Adipocyte (in vitro differentiated cells): ENCODE measurements at regions not wholly inside any gene's neighbourhood (a gene's known extent, or its start where the extent isn't known, plus 50 kb on each side); places are given as distances from the start of the nearest gene placed in this dataset.

Experiments
- DNase-seq: peaks from one replicate; pipeline ENCODE4 v3.0.0-alpha.2; 2015; ENCODE audit warnings: low read depth
- H3K27me3 ChIP-seq: replicated peaks from 2 replicates; pipeline ENCODE4 v1.7.0; 2013; ENCODE audit warnings: mild to moderate bottlenecking, low read length, moderate library complexity; ENCODE audit not compliant: control insufficient read depth, insufficient read depth
- H3K36me3 ChIP-seq: 2 replicates; pipeline ENCODE4 v1.7.0; 2013; ENCODE audit warnings: low read length, mild to moderate bottlenecking, moderate library complexity; ENCODE audit not compliant: control insufficient read depth, insufficient read depth, severe bottlenecking
- H3K4me1 ChIP-seq: 2 replicates; pipeline ENCODE4 v1.7.0; 2013; ENCODE audit warnings: mild to moderate bottlenecking, low read length, moderate library complexity; ENCODE audit not compliant: control insufficient read depth, insufficient read depth
- H3K4me3 ChIP-seq: 2 replicates; pipeline ENCODE4 v1.7.0; 2013; ENCODE audit warnings: mild to moderate bottlenecking, low read length, moderate library complexity
- H3K9ac ChIP-seq: 2 replicates; pipeline ENCODE4 v1.7.0; 2013; ENCODE audit warnings: mild to moderate bottlenecking, low read length, moderate library complexity
- H3K9me3 ChIP-seq: 2 replicates; pipeline ENCODE4 v1.7.0; 2013; ENCODE audit warnings: mild to moderate bottlenecking, low read length, moderate library complexity; ENCODE audit not compliant: control insufficient read depth

DNA sequence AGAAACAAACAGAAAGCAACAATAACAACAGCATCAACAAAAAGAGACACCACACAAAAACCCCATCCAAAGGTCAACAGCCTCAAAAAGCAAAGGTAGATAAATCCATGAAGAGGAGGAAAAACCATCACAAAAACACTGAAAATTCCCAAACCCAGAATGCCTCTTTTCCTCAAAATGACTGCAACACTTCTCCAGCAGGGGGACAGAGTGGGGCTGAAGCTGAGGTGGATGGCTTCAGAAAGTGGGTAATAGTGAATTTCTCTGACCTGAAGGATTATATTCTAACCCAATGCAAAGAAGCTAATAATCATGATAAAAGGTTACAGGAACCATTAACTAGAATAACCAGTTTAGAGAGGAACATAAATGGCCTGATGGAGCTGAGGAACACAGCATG is 888.2 kb downstream of the RAB28 start:
- no peaks in the 10 kb centered on the region for H3K27me3 ChIP-seq
- H3K9ac ChIP-seq, result no peak overlapping the region
- no peak for DNase-seq
- no peak overlapping the region for H3K4me3 ChIP-seq
- peaks cover 4% of the 10 kb centered on the region for H3K9me3 ChIP-seq
- H3K36me3 ChIP-seq, result no peaks in the 10 kb centered on the region
- no peaks in the 10 kb centered on the region for H3K4me1 ChIP-seq

DNA sequence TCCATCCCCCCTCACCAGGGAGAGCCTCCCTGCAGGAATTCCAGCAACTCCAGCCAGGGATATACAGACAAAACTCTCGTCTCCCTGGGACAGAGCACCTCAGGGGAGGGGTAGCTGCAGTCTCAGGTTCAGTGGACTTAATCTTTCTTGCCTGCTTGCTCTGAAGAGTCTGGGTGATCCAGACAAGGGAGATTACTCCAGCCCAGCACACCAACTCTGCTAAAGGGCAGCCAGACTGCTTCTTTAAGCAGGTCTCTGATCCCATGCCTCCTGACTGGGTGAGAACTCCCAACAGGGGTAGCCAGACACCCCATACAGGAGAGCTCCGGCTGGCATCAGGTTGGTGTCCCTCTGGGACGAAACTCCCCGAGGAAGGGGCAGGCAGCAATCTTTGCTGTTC is 888.7 kb downstream of the RAB28 start:
- Histone ChIP-seq H3K4me1 (no peaks in the 10 kb centered on the region), H3K9ac (no peak overlapping the region), H3K36me3 (no peaks in the 10 kb centered on the region), H3K4me3 (no peak overlapping the region), H3K27me3 (no peaks in the 10 kb centered on the region), H3K9me3 (peaks cover 4% of the 10 kb centered on the region)
- DNase-seq, result no peak

DNA sequence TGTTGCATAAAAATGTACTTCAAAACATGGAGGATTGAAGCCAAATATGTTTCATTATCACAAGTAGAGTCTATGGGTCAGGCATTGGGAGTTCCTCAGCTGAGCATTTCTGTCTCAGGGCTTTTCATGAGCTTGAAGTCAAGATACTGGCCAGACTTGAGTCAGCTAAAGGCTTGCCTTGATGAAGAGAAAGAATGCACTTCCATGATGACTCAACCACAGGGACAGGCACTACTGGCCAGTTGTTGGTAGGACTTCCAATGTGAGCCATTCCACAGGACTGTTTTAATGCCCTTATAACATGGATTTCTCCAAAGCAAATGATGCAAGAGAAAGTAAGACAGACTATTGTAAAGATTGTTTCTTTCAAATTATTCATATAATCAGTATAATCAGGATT is 895.6 kb downstream of the RAB28 start:
- Histone ChIP-seq H3K4me3 (no peak overlapping the region), H3K36me3 (no peaks in the 10 kb centered on the region), H3K4me1 (no peaks in the 10 kb centered on the region), H3K27me3 (no peaks in the 10 kb centered on the region), H3K9me3 (no peaks in the 10 kb centered on the region), H3K9ac (no peak overlapping the region)
- no peak for DNase-seq

DNA sequence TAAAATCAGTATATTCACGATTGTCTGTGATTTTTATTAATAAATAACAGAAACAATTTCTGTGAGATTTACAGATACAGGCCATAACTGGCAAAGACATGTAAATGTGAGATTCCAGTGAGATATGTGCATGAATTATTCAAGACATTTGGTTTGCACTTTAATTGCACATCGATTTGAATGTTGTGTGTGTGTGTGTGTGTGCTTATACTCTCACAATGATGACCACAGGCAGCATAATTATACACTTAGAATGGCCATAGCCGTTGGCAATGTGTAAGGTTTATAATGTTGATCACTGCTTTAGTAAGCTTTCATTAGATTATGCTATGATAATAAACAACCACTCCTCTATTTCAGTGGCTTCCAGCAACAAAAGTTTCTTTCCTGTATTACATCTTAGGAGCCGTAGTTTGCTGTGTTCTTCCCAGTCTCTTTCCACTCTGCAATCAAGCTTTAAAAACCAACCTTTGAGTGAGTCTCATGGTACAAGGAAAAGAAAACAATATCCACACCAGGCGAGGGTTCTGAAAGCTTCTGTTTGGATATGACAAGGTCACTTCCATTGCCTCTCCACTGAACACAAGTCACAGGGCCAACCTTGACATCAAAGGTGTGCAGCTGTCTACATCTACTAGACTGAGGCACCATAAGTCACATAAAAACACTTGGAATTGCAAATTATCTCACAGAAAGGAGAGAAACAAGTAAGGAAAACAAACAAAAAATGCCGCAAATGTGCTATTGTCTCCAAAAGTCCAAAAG is 897.7 kb downstream of the RAB28 start:
- no peaks in the 10 kb centered on the region for H3K27me3 ChIP-seq
- DNase-seq, result no peak
- H3K9me3 ChIP-seq, result no peaks in the 10 kb centered on the region
- no peaks in the 10 kb centered on the region for H3K4me1 ChIP-seq
- no peaks in the 10 kb centered on the region for H3K36me3 ChIP-seq
- no peak overlapping the region for H3K9ac ChIP-seq
- H3K4me3 ChIP-seq, result no peak overlapping the region

DNA sequence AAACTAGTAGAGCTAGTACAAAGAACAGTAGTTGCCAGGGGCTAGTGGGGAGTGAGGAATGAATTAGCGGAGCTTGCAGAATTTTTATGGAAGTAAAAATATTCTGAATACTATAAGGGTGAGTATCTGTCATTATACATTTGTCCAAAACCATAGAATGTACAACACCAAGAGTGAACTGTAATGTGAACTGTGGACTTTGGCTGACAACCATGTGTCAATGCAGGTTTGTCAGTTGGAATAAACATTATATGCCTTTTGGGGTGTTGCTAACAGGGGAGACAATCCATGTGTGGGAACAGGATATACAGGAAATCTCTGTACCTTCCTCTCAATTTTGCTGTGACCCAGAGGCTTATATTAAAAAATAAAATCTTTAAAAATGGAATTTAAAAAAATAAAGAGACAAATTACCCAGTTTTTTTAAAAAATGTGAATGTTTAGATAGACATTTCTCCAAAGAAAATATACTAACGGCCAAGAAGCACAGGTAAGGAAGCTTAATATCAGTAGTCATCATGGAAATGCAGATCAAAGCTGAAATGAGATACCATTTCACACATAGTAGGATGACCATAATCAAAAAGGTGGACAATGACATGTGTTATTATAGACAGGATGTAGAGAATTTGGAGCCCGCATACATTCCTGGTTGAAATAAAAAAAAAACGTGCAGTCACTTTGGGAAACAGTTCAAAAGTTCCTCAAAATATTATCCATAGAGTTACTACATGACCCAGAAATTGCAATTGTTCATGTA is 899.8 kb downstream of the RAB28 start:
- H3K27me3 ChIP-seq, result no peaks in the 10 kb centered on the region
- H3K36me3 ChIP-seq, result no peaks in the 10 kb centered on the region
- DNase-seq, result no peak
- H3K4me1 ChIP-seq, result peaks cover 4% of the 10 kb centered on the region
- no peak overlapping the region for H3K4me3 ChIP-seq
- no peaks in the 10 kb centered on the region for H3K9me3 ChIP-seq
- H3K9ac ChIP-seq, result no peak overlapping the region

DNA sequence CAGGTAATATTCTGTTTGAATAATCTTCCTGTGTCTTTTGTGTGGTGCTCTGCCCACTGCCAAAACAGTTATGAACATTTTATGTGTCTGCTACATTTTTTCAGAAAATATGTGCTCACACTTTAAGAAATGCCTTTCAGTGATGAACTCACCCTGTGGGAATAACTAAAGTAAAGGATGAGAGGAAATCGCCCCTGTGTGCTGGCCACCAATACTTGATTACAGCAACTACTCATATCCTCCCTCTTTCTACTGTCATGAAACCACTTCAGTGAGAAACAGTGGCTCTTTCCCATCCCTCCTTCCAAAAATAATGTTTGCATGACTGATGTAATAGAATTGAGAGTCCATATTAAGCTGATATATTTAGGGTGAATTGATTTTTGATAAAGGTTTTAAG is 900.9 kb downstream of the RAB28 start:
- no peak overlapping the region for H3K9ac ChIP-seq

DNA sequence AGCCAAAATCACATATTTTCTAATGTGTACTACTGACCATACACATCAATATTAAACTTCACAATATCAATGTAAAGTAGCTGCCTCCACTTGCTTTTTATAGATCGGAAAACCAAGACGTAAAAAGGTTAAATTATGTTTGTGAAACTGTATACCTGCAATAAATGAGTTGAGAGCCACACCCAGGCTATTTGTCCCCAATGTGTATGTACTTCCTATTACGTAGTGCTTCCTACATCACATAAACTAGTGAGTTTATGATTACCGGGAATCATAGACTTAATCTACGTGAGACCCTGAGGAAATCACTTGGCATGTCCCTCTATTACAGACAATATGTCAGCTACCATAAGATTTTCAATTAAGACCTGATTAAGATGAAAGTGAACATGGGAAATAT is 903.4 kb downstream of the RAB28 start:
- H3K4me1 ChIP-seq, result peaks cover 14% of the 10 kb centered on the region
- no peak overlapping the region for H3K4me3 ChIP-seq
- DNase-seq, result no peak
- no peaks in the 10 kb centered on the region for H3K27me3 ChIP-seq
- H3K36me3 ChIP-seq, result no peaks in the 10 kb centered on the region
- no peak overlapping the region for H3K9ac ChIP-seq
- H3K9me3 ChIP-seq, result no peaks in the 10 kb centered on the region

More for the DNA sequence above, 900.9 kb downstream of the RAB28 start:
- H3K36me3 ChIP-seq, result no peaks in the 10 kb centered on the region
- no peak overlapping the region for H3K4me3 ChIP-seq
- no peak for DNase-seq
- no peaks in the 10 kb centered on the region for H3K9me3 ChIP-seq
- peaks cover 14% of the 10 kb centered on the region for H3K4me1 ChIP-seq
- H3K27me3 ChIP-seq, result no peaks in the 10 kb centered on the region

DNA sequence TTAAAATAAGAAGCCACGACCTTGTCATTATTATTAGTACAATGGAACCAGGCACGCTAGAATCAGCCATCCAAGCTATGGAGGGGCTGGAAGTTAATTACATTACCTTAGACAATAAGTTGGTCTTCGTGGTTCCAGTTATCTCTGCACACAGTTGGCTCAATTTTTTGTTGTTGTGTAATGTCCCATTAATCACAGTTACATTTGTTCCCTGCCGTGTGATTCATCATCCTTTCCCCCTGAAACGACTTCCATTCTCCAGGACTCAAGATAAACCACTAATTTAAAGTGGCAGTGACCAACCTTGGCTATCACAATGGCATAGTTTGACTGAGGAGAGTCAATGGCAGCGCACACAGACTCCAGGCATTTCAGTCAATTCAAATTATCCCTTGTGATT is 905.0 kb downstream of the RAB28 start:
- H3K4me1 ChIP-seq, result peaks cover 14% of the 10 kb centered on the region
- H3K36me3 ChIP-seq, result no peaks in the 10 kb centered on the region
- H3K27me3 ChIP-seq, result no peaks in the 10 kb centered on the region
- H3K9ac ChIP-seq, result no peak overlapping the region
- H3K9me3 ChIP-seq, result no peaks in the 10 kb centered on the region
- no peak overlapping the region for H3K4me3 ChIP-seq
- no peak for DNase-seq

DNA sequence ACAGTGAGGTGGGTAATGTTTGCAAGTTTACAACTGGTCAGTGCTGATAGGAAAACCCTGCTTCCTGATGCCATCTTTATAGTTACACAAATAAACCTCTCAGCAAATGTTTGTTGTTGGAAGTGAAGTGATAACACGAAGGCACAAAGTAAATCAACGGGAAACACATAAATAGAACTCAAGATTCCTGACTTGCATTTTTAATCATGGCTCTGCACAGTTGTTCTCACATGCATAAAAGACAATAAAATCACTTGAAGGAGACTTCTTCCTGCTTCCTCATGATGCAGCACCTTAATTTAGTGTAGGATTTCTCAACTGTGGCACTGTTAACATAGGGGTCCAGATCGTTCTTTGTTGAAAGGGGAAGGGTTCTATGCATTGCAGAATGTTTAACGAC is 907.7 kb downstream of the RAB28 start:
- peaks cover 14% of the 10 kb centered on the region for H3K4me1 ChIP-seq
- H3K36me3 ChIP-seq, result no peaks in the 10 kb centered on the region
- H3K27me3 ChIP-seq, result no peaks in the 10 kb centered on the region
- no peaks in the 10 kb centered on the region for H3K9me3 ChIP-seq
- H3K9ac ChIP-seq, result no peak overlapping the region
- DNase-seq, result no peak
- H3K4me3 ChIP-seq, result no peak overlapping the region

DNA sequence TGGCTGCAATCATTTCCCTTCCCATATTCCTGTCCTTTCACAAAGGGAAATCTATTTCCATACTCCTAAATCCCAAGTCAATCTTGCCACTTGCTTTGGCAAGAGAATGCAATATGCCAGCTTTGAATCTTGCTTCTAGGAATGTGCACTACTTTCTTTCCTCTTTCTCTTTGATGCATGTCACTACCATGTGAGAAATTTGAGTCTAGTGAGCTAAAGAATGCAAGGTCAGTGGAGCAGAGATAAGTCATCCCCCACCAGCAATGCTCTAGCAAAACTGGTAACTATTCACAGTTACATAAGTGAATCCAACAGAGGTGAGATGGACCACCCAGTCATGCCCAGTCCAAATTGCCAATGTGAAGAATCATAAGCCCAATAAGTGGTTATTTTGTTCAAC is 910.4 kb downstream of the RAB28 start:
- DNase-seq, result no peak
- Histone ChIP-seq H3K27me3 (no peaks in the 10 kb centered on the region), H3K36me3 (no peaks in the 10 kb centered on the region), H3K4me3 (no peak overlapping the region), H3K9ac (no peak overlapping the region), H3K4me1 (peaks cover 4% of the 10 kb centered on the region), H3K9me3 (no peaks in the 10 kb centered on the region)

DNA sequence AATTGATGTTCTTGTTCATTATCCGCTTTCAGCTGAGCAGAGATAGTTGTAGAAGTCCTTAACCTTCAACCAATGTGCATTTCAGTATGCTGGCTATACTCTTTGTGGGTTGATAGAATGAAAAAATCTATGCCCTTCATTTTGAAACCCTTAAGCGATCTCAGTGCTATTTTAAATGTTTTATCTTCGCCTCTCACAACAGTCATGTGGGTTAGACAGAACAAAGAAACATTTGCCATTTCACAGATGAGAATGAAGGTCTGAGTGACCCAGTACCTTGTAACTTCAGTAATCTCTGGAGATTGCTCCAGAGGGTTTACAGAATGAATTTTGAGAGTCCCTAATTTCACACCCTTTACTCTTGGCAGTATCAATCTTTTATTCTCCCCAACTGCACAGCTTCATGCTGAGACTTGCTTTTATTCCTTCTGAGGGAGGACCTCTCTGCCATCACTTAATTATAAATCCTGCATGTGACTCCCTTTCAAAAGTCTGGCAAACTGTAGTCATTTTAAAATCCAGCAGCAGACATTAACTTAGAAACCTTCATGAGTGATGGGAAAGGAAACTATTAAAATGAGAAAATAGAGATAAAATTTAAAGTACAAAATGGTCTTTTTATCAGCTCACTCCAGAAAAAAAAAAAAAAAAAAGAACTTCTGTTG is 921.5 kb downstream of the RAB28 start:
- Histone ChIP-seq H3K4me1 (no peaks in the 10 kb centered on the region), H3K4me3 (no peak overlapping the region), H3K36me3 (no peaks in the 10 kb centered on the region), H3K9ac (no peak overlapping the region), H3K27me3 (no peaks in the 10 kb centered on the region), H3K9me3 (no peaks in the 10 kb centered on the region)
- DNase-seq, result no peak
